Caki2 (cell line): ENCODE measurements at regions not wholly inside any gene's neighbourhood (a gene's known extent, or its start where the extent isn't known, plus 50 kb on each side); places are given as distances from the start of the nearest gene placed in this dataset.

ENCODE experiments used
- DNase-seq: peaks from one replicate; pipeline ENCODE4 v3.0.0-alpha.2; 2015; ENCODE audit warnings: low read depth
- in situ Hi-C: cut with HindIII; loops from 2 replicates; pipeline ENCODE4 v1.10.0; 2016; ENCODE audit warnings: low sequenced_read_pairs, low pct_unique_long_range_greater_than_20kb, mixed read lengths

- in situ Hi-C loops, result no loop called here
- no peak for DNase-seq
Measured at GRCh38 chr21:29246614-29247013, 52.1 kb upstream of the BACH1 start.

GRCh38 chr21:29248124-29248523 is 50.6 kb upstream of the BACH1 start:
- in situ Hi-C loops, result no loop called here
- no peak for DNase-seq
